Muscle of leg (tissue), 3 donors: ENCODE measurements at regions not wholly inside any gene's neighbourhood (a gene's known extent, or its start where the extent isn't known, plus 50 kb on each side); places are given as distances from the start of the nearest gene placed in this dataset.

ENCODE experiments used
- DNase-seq: peaks from one replicate; pipeline ENCODE4 v3.0.0; 2013
- H3K27ac ChIP-seq: one replicate; pipeline ENCODE4 v1.5.1; 2013; ENCODE audit warnings: mild to moderate bottlenecking, low read length, control low read depth
- H3K27me3 ChIP-seq: one replicate; pipeline ENCODE4 v1.6.1; 2013; ENCODE audit warnings: low read length; ENCODE audit not compliant: control insufficient read depth, insufficient read depth
- H3K36me3 ChIP-seq: one replicate; pipeline ENCODE4 v1.6.1; 2013; ENCODE audit warnings: low read length; ENCODE audit not compliant: control insufficient read depth, insufficient read depth
- H3K4me1 ChIP-seq: one replicate; pipeline ENCODE4 v1.6.1; 2013; ENCODE audit warnings: low read length; ENCODE audit not compliant: control insufficient read depth, insufficient read depth
- H3K4me3 ChIP-seq: one replicate; pipeline ENCODE4 v1.5.1; 2013; ENCODE audit warnings: low read length, control low read depth
- H3K9me3 ChIP-seq: replicated peaks from 2 replicates; pipeline ENCODE4 v1.6.1; 2013; ENCODE audit warnings: low read depth, low read length; ENCODE audit not compliant: control insufficient read depth
- WGBS: methylation state at CpG from one replicate; pipeline ENCODE4 v1.1.5; 2013; ENCODE audit warnings: missing lambda C conversion rate; ENCODE audit not compliant: insufficient coverage; 5-methylcytosine and 5-hydroxymethylcytosine counted together

GRCh38 chrX:40179283-40179682, 81.5 kb upstream of the BCOR start:
- 63% methylated on average over 2 of the region's 7 CpGs for WGBS

GRCh38 chrX:40177942-40178715, 80.4 kb upstream of the BCOR start:
- Histone ChIP-seq H3K27ac (peak overlapping the region; percentile 35), H3K4me3 (no peak overlapping the region), H3K9me3 (no peaks in the 10 kb centered on the region), H3K36me3 (no peaks in the 10 kb centered on the region), H3K27me3 (peaks cover 54% of the 10 kb centered on the region), H3K4me1 (peaks cover 25% of the 10 kb centered on the region)
- DNase-seq, result no peak
- 64% methylated on average over 8 of the region's 14 CpGs for WGBS

More at GRCh38 chrX:40179283-40179682, 81.5 kb upstream of the BCOR start:
- no peaks in the 10 kb centered on the region for H3K36me3 ChIP-seq
- H3K27ac ChIP-seq, result peak overlapping the region; percentile 69
- peaks cover 42% of the 10 kb centered on the region for H3K27me3 ChIP-seq
- peaks cover 14% of the 10 kb centered on the region for H3K4me1 ChIP-seq
- no peaks in the 10 kb centered on the region for H3K9me3 ChIP-seq
- peak; percentile 70 for DNase-seq
- H3K4me3 ChIP-seq, result no peak overlapping the region

DNA sequence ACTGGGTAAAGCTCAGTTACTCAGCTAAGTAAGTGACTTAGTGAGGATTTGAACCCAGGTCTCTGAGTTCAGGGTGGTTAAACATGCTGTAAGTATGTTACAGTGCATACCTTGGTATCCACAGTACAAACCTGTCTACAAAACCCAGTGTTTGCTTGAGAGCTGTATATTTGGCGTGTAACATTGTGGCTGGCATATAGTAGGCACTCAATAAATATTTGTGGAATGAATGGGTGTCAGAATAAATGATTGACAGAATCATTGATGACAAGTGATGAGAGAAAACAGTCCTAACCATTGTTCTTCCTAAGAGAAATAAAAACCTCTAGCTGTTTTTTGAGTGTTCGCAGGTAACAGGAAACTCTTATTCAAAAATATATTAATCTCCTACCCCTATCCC, 79.7 kb upstream of the BCOR start:
- WGBS, result 83% methylated on average over 1 of the region's 2 CpGs
- Histone ChIP-seq H3K36me3 (no peaks in the 10 kb centered on the region), H3K4me1 (peaks cover 32% of the 10 kb centered on the region), H3K27me3 (peaks cover 60% of the 10 kb centered on the region), H3K4me3 (no peak overlapping the region), H3K9me3 (no peaks in the 10 kb centered on the region), H3K27ac (peak overlapping the region; percentile 94)
- no peak for DNase-seq

GRCh38 chrX:40177117-40177430, 79.3 kb upstream of the BCOR start:
- Histone ChIP-seq H3K9me3 (no peaks in the 10 kb centered on the region), H3K4me1 (peaks cover 32% of the 10 kb centered on the region), H3K4me3 (peak overlapping the region; percentile 64), H3K36me3 (no peaks in the 10 kb centered on the region), H3K27ac (peak overlapping the region; percentile 94), H3K27me3 (peaks cover 62% of the 10 kb centered on the region)
- no peak for DNase-seq
- WGBS, result 0% methylated on average over 4 of the region's 14 CpGs

DNA sequence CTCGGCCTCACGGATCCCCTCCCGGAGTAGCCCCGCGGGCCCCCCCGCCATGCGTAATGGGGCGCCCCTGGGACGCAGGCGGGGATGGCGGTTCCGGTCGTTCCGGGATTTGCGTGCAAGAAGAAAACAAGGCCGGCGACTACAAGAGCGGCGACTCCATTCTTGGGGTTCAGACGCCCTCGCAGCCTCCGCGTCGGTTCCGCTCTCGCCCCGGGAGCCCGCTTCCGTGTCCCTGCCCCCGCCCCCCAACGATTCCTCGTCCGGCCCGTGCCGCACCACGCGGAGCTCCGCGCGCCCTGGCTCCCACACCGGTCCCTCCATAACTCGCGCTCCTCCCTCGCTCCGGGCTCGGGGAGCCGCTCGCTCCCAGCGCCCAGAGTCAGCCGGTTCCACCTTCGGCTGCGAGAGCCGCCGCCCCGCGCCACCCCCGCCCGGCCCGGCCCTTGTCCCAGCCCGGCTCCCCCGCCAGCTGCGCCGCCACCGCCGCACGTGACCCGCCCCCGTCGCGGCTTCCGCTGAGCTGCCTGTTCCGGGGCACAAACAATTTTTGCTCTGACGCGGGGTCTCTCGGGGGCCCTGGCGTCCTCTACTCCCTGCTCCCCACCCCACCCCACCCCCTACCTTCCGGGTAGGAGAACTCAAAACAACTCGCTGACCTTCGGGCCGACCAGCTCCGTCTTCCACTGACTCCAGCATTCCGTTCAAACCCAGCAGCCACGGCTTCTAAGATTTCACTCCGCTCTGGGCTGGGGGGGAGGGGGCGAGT, 78.8 kb upstream of the BCOR start:
- no peaks in the 10 kb centered on the region for H3K36me3 ChIP-seq
- peaks cover 66% of the 10 kb centered on the region for H3K27me3 ChIP-seq
- peak overlapping the region; percentile 64 for H3K4me3 ChIP-seq
- peak; percentile 84 for DNase-seq
- peak overlapping the region; percentile 94 for H3K27ac ChIP-seq
- H3K4me1 ChIP-seq, result peaks cover 33% of the 10 kb centered on the region
- H3K9me3 ChIP-seq, result no peaks in the 10 kb centered on the region
- WGBS, result 9% methylated on average over 76 of the region's 85 CpGs

DNA sequence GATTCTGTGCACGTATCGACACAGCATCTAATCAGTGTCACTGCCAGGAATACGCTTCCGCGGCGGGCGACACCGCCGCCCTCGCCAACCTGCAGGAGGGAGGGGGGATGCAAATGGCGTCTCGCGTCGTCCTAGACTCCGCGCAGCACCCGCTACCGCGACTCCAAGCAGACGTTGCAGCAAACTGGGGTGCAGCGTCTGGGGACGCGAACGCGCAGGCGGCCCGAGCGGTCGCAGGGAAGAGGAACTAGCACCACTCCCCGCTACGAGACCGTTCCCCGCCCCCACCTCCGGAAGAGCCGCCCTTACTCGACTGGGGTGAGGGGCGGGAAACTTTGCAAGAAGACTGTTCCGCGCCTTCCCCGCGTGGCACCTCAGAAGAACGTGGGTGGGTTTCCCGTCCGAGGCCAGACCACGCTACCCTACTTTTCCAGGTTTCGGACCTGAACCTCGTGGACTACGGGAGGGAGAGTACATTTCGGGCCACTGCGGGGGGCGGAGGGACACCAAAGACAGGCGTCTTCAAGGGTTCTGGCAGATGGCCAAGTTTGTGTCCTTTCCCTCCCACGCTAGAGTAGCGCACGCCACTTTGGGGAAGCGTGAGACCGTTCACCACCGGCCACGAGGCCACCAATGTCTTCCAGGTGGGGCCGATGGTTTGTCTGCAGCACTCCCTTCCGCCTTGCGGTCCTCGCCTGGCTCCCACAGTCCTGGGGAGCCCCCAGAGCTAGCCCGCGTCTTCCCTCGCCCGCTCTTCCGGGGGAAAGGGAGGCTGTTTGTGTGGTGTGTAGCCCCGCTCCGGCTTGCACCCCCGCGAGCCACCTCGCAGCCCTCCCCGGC, 78.0 kb upstream of the BCOR start:
- no peaks in the 10 kb centered on the region for H3K9me3 ChIP-seq
- DNase-seq, result peak; percentile 89
- H3K36me3 ChIP-seq, result no peaks in the 10 kb centered on the region
- WGBS, result 8% methylated on average over 54 of the region's 74 CpGs
- H3K4me3 ChIP-seq, result peak overlapping the region; percentile 64
- peaks cover 74% of the 10 kb centered on the region for H3K27me3 ChIP-seq
- peak overlapping the region; percentile 94 for H3K27ac ChIP-seq
- peaks cover 40% of the 10 kb centered on the region for H3K4me1 ChIP-seq

GRCh38 chrX:40174854-40175510, 77.2 kb upstream of the BCOR start:
- Histone ChIP-seq H3K36me3 (no peaks in the 10 kb centered on the region), H3K9me3 (no peaks in the 10 kb centered on the region), H3K4me1 (peaks cover 41% of the 10 kb centered on the region), H3K27ac (peak overlapping the region; percentile 94), H3K4me3 (peak overlapping the region; percentile 64), H3K27me3 (peaks cover 79% of the 10 kb centered on the region)
- peak; percentile 78 for DNase-seq
- WGBS, result 7% methylated on average over 40 of the region's 53 CpGs

- WGBS, result 7% methylated on average over 28 of the region's 41 CpGs
- DNase-seq, result peak; percentile 66
- H3K9me3 ChIP-seq, result no peaks in the 10 kb centered on the region
- peaks cover 47% of the 10 kb centered on the region for H3K4me1 ChIP-seq
- H3K4me3 ChIP-seq, result peak overlapping the region; percentile 64
- peak overlapping the region; percentile 94 for H3K27ac ChIP-seq
- H3K27me3 ChIP-seq, result peaks cover 84% of the 10 kb centered on the region
- H3K36me3 ChIP-seq, result no peaks in the 10 kb centered on the region
Observed at GRCh38 chrX:40174001-40174853, 76.5 kb upstream of the BCOR start.
